Spleen (tissue), 7 donors: ENCODE measurements at regions not wholly inside any gene's neighbourhood (a gene's known extent, or its start where the extent isn't known, plus 50 kb on each side); places are given as distances from the start of the nearest gene placed in this dataset.

Source experiments
- POLR2A ChIP-seq, 3 donors: fragments of 450-650 bp; IDR thresholded peaks; one replicate each; pipeline ENCODE4 v1.5.1; 2017; ENCODE audit warnings: antibody characterized with exemption in 3 of 3, mild to moderate bottlenecking in 1 of 3
- TF ChIP-seq, protein P1 (sequence below), 11 experiments: fragments of 200-600 bp in 7 of 11; fragments of 450-650 bp in 4 of 11; sonication (generic) in 4 of 11; IDR thresholded peaks in 8 of 11; conservative IDR thresholded peaks in 3 of 11; 1 replicate in 7 of 11; 2 replicates in 4 of 11; pipeline versions ENCODE4 v1.4.0 to v1.8.0; 2016 to 2021; ENCODE audit warnings: antibody characterized with exemption in 11 of 11, inconsistent platforms in 4 of 11, mild to moderate bottlenecking in 1 of 11
- donor health status: DM: no; HTN: no; CAD: no; lungs with moderate emphysema.
- donor health status: DM: no; HTN: no; CAD: no.
- donor health status: DM: no; HTN: no; CAD: no.

DNA sequence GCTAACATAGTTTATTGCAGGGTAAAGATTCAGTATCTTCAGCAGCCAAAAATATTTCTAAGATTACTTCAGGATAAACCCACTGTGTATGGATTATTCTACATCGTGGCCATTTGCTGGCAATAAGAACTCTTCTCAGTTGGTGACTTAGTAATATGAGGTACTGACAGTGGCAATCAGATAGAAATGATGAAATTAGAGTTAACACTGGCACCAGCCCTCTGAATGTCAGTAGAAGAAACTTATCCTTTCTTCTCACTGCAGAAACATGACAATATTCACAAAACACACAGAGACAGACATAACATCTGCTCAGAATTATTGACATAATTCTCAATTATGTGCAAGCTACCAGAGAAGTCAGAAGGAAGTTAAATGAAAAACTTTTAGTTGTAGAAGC is 246.3 kb upstream of the COL3A1 start:
- TF ChIP-seq, protein P1, sequence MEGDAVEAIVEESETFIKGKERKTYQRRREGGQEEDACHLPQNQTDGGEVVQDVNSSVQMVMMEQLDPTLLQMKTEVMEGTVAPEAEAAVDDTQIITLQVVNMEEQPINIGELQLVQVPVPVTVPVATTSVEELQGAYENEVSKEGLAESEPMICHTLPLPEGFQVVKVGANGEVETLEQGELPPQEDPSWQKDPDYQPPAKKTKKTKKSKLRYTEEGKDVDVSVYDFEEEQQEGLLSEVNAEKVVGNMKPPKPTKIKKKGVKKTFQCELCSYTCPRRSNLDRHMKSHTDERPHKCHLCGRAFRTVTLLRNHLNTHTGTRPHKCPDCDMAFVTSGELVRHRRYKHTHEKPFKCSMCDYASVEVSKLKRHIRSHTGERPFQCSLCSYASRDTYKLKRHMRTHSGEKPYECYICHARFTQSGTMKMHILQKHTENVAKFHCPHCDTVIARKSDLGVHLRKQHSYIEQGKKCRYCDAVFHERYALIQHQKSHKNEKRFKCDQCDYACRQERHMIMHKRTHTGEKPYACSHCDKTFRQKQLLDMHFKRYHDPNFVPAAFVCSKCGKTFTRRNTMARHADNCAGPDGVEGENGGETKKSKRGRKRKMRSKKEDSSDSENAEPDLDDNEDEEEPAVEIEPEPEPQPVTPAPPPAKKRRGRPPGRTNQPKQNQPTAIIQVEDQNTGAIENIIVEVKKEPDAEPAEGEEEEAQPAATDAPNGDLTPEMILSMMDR (IDR thresholded peaks at IDR 0.05 in 8 of 11, conservative IDR thresholded peaks at IDR 0.05 in 3 of 11), result no peak
- no peak for TF ChIP-seq POLR2A (IDR thresholded peaks at IDR 0.05)
